GM18867 (cell line): ENCODE measurements at regions not wholly inside any gene's neighbourhood (a gene's known extent, or its start where the extent isn't known, plus 50 kb on each side); places are given as distances from the start of the nearest gene placed in this dataset.
"Not testable (repeated sequence)": the region's sequence is repeated elsewhere in the genome, so short reads cannot be mapped to it uniquely, and the experiment has no call there.

Source experiments
- ATAC-seq: cut with Tn5 transposase; IDR thresholded peaks from one replicate; pipeline ENCODE4 v1.9.1; 2021; ENCODE audit warnings: mild to moderate bottlenecking, moderate library complexity; ENCODE audit not compliant: unreplicated experiment

DNA sequence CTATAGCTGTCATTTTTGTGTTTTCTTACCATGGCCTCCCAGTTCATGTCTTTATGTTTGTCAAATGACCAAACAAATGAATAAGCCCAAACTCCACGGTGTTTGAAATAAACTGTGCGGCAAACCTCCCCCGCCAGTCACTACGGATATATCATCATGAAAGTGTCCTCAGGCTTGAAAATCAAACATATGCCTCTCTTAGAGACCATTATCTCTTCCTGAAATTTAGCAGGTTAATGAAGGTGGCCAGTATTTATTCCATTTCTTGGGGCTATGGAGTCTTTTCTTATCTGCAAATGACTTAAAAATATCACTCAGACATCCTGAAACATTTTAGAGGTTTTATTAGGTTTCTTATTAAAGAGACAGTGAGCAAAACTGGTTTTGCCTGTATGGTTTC is 610.3 kb upstream of the CDH5 start:
- ATAC-seq: no peak

DNA sequence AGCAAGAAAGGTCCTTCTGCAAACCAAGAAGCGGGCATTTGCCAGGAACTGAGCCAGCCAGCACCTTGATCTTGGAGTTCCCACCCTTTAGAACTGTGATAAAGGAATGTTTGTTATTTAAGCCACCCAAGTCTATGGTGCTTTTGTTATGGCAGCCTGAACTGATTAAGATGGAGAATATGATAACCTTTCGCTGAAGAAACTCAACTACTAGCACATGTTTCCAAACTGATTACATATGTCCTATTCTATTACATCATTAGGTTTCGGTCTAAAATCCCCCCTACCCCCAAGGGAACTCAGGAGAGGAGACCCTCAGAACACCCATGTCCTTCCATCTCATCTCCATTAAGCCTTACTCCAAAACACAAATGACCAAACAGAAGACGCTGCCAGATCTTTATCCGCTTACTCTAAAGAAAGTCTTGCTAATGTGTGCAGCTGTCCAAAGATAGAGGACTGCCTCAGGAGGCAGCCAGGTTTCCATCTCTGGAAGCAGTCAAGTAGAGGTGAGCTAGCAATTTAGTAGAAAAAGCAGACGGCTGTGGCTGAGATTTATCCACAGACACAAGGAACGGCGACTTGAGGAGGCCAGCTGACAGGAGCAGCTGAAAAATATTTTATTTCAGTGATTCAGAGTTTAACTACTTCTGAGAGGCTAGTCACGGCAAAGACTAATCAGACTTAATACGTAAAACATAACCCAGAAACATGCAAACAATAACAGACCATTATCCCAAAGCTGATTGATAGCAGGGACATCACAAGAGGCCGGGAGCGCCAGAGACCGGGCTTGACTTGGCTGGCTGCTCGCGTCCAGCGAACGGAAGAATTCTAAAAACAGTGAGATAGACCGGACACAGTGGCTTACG is 611.4 kb upstream of the CDH5 start:
- ATAC-seq: no peak

DNA sequence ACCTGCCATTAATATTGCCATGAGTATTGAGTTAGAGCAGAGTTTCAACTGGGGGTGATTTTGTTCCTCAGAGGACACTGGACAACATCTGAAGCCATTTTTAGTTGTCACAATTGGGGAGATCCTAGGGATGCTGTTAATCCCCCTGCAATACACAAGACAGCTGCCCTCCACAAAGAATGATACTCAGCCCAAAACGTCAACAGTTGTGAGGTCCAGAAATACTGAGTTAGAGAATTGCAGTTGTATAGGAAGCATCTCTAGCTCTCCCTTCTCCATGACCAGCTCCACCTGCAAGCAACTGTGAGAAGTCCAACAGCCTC is 614.0 kb upstream of the CDH5 start:
- ATAC-seq: no peak

DNA sequence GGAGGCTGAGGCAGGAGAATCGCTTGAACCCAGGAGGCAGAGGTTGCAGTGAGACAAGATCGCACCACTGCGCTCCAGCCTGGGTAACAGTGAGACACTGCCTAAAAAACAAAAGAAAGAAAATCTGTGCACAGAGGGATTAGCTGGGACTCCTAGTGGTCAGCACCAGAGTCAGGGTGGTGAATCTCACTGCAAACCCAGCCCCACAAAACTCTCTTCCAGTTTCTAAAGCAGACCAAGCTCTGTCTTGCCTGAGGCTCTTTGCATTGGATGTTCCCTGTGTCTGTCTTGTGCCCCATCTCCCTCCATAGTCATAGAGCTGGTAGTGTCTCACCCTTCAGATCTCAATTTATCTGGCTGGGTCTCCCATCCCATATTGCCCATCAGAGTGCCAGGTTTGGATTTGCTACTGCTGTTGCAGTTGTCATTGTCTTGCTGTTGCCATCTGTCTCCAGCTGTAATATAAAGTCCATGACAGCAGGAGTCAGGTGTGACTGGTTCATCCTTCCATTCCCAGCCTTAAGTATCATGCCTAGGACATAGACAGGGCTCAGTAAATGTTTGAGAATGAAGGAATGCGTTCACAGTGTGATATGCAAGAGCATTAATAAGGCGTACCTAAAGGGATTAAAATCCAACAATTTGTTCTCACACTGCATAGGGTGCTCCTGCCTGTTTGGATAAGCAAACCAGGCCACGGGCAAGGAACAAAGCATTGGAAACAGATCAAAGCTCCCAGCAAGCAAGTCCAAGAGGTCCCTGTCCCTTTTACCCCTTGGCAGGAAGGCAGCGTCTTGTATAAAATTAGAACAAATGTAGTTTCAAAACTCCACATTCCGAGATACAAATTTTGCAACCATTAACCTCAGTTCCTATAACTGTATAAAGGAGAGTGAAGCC is 614.6 kb upstream of the CDH5 start:
- ATAC-seq: no peak

DNA sequence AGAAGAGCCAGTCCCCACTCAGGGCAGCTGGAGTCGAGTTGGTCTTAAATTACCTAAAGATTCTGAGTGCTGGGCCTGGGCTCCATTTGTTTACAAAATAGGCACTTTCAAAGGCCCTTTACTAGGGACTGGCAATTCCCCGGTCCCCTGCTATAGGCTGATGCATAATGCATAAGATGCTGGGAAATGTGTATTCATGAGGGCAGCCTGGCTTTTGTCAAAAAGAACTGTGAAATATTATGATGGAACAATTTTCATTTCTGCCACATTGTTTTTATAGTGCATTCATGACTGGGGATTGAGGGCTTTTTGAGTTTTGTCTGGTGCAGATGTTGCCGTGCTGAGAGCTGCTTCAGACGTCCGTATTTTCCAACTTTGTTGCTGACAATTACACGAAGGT is 617.0 kb upstream of the CDH5 start:
- no peak for ATAC-seq

DNA sequence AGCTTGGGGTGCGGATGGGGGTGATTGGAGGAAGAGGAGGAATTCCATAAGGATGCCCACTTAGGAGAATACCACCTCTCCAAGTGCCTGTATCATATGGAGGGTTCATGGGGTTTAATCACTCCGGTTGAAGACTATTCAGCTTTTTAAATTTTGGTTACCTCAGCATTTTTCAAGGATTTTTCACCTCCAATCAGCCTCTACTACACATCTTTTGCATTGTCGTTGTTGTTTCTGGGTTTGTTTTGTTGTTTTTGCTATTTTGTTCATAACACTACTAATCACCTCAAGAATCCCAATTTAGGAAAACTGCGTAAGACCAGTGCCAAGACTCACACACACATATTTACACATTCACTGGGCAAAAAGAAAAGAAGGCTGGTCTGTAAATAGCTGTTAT is 619.5 kb upstream of the CDH5 start:
- no peak for ATAC-seq

DNA sequence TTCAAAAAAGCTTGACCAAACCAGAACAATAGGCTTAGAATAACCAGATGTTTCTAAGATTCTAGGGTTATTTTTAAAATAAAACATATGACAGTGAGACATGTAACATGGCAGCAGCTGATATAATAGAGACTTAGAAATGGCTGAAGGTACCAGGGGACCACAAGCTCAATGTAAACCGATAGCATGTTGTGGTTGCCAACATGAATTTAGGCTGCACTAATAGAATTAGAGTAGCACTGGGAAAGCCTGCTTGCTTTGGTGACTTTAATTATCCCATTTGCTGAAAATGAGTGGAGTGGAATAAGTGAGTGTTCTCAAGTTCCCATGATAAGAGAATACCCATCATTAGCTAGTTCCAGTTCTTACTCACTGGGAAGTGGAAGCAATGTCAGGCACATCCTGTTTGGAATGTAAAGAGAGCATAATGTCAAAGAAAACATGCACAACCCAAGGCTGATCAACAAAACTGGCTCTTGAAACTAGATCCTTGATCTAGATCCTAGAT is 621.2 kb upstream of the CDH5 start:
- ATAC-seq: no peak

DNA sequence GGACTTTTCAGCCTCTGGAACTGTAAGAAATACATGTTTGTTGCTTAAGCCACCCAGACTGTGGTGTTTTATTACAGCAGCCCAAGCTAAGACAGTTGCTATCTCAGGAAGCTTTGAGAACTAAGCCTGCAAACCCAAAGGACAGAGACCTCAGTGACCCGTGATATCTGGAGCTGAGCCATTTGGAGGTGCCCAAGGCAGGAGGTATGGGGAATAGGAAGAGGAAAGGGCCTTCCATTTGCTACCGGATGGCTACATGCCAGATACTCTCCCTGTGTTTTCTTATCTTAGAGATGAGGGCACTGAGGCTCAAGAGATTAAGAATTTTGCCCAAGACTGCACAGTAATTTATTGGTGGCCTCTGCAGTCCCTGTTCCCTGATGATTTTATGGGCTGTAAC is 622.1 kb upstream of the CDH5 start:
- no peak for ATAC-seq

DNA sequence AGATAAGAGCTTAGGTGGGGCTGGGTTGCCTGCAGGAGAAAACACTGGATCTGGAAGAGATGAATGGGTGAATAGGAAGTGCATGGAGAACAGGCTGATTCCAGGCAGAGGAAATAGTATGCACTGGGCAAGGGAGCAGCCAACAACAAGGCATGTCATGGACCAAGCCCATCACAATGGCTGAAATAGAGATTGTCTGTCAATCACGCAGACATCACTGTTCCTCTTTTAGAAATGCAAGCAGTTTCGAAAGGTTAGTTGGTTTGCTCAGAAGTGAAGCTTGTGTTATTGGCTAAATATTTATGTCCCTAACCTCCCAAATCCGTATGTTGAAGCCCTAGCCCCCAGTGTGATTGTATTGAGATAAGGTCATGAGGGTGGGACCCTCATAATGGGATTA is 621.7 kb upstream of the CDH11 start:
- ATAC-seq: peak; percentile 62

DNA sequence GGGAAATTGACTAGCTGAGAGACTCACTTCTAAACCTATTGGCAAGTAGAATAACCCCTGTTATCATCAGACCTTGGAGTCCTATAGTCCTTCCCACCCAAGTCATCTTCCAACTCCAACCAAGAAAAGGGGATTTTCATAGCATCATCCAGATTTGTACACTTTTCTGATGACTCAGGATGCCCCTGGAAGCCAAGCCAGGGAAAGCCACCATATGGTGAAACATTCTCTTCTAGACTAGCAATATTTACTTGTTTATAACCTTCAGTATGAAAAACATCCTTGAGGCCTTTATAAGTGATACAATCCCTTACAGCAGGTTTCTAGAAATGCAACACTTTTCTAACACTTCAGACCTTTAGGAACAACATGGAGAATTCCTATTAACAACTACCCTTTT is 618.8 kb upstream of the CDH11 start:
- ATAC-seq: no peak

DNA sequence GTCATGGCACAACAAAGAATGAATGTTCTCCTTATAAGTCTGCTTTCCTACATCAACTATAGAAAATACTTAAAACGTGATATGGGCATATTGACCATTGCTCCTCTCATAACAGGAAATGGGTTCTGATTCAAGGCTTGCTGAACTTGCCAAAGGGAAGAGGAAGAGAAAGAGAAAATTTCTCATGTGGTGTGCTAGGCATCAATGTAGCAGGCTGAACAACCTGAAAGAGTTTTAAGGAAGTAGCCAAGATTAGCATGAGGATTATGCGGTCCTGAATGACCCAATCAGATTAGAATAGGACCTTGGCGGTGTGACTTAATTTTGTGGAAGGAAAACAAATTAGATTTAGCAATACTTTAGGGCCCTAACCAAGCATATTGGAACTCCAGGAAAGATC is 617.7 kb upstream of the CDH11 start:
- ATAC-seq: no peak

DNA sequence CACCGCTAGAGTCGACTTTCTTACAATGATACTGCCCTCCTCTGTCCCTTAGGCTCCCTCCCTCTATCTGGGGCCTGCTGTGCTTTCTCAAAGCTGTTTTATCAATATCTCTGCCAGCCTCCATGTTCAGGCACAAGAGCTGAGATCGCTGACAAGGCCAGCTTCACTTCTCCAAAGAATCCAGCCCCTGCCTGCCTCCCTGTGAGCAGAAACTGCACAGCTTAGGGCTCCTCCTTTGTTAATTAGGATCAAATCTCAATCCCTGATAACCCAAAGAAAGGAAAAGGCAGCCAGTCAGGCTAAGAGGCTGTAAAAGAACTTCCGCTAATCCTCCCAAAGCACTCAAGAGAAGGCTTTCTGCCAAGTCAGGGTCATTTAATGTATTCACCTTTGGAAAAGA is 616.0 kb upstream of the CDH11 start:
- ATAC-seq: no peak

DNA sequence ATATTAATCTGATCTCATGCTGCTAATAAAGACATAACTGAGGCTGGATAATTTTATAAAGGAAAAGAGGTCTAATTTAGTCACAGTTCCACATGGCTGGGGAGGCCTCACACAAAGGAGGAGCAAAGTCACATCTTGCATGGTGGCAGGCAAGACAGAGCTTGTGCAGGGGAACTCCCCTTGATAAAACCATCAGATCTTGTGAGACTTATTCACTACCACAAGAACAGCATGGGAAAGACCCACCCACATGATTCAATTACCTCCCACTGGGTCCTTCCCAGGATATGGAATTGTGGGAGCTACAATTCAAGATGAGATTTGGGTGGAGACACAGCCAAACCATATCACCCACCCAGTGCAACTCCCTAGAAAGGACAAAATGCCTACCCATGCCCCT is 613.8 kb upstream of the CDH11 start:
- not testable (repeated sequence) for ATAC-seq

DNA sequence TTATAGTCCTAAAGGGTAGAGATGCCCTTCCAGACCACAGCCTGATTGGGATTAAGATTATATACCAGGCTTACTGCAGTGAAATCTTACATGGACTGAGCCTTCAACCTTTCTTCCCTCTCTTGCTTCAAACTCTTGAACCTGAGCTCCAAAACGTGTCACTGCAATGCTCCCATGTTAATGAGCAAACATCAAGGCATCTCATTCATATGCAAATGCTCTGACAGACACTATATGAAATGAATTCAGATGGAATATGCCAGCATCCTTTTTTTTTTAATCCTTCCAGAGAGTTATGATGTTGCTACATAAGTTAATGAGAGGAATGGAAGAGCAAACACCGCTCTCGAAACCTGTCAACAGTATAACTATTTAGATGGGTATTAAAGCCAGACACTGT is 611.9 kb upstream of the CDH11 start:
- no peak for ATAC-seq

DNA sequence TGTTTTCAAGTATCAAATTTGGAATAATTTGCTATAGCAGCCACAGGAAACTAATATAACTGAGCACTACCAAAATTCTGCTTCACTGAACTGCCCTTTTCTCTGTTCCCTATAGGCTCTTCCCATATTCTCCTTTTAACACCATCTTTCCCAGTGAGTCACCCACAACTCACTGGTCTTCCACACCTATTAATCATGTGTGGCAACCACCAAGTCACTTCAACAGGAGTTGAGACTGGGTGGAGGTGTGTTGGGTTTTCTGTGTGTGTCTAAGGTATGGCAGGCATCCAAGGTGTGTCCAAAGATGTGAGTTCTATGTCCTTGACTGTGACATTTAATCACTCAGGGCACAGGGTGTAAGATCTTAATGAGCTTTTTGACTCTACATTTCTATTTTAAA is 610.0 kb upstream of the CDH11 start:
- ATAC-seq: no peak

DNA sequence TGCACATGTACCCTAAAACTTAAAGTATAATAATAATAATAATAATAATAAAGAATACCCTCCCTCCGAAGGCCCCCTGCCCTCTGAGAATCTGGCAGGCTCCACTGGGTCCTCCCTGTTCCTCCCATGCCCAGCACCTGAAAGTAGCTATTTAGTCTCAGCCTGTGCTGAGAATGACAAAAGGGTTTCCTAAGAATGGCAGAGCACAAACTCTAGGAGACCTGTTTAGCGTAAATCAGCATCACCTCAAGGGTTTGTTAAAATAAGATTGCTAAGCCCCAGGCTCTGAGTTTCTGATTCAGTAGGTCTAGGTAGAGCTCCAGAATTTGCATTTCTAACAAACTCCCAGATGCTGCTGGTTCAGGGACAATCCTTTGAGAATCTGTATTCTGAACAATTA is 606.8 kb upstream of the CDH11 start:
- ATAC-seq: no peak

DNA sequence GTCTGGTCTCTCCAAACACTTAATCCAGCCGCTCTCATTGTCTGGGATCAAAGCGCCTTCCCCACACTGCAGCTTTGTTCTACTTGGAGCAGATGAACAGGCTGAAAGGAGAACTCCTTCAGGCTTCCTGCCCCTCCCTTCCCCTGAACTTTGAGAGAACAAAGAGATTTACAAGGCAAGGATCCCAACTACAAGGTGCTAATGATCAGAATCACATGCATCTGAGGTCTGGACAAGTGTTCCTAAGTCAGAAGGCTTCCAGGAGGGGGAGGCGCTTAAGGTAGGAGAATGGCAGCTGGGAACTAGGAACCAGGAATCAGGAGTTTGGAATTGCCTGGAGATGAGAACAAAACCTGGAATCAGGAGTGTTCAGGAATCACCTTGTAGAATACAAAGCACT is 606.3 kb upstream of the CDH11 start:
- ATAC-seq: no peak

DNA sequence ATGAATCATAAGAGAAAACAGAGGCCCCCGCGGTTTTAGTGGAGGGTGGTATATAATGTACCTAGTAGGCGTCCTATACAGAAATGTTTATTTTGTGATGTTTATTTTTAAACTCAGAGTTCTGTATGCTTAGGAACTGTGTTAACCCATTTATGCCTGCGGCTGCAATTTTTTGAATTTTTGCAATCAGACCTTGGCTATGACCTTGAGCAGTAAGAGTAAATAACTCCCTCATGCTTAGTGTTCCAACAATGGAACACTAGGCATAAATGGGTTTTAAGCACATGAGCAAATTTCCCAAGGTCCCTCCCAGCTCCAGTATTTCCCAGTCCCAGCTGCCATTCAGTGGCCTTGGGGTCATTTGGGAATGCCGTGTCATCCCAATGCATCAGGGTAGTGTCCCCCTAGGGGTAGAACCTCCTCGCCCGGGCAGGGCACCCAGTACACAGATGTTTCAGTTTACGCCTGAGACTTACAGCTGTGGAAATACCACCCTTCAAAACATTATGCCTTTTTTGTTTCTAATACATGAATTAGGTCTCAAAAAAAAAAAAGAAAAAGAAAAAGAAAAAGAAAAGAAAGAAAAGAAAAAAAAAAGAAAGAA is 605.8 kb upstream of the CDH11 start:
- ATAC-seq: no peak

DNA sequence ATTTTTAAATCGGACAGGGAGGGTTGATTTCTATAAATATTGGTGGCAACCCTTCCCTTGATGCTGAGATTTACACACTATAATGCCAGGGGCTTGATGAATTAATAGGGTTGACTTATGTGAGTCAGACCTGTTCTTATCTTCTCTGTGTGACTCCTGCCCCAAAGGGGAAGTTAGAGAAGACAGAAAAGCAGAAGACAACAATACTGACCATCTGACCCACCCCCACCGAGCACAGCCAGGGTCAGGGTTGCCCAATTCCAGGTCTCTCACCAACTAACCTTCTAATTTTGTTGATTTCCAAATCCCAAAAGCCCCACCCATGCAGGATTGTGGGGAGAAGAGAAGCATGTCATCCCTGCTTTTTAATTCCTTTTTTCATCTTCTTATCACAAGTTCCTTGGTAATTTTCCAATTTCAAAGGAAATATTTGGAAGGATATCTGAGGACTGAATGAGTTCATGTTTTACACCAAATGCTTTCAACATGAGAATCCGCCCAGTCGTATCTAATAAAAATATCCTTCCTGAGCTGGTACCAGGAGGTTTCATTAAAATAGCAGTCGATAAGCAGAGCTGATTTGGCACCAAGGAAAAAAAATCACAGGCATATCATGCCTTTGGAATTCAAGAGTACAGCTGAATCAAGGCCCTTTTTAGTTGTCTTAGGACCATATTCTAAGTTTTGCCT is 603.4 kb upstream of the CDH11 start:
- no peak for ATAC-seq

DNA sequence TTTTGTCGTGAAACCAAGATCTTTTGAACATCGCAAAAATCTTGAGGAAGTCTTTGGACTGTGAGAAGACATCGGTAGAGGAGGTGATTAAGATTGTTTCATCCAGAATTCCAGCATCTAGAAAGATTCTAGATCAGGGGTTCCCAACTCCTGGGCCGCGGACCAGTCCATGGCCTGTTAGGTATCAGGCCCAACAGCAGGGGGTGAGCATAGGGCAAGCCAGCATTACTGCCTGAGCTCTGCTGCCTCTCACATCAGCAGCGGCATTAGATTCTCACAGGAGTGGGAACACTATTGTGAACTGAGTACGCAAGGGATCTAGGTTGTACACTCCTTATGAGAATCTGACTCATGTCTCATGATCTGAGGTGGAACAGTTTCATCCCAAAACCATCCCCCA is 600.6 kb upstream of the CDH11 start:
- ATAC-seq: no peak

DNA sequence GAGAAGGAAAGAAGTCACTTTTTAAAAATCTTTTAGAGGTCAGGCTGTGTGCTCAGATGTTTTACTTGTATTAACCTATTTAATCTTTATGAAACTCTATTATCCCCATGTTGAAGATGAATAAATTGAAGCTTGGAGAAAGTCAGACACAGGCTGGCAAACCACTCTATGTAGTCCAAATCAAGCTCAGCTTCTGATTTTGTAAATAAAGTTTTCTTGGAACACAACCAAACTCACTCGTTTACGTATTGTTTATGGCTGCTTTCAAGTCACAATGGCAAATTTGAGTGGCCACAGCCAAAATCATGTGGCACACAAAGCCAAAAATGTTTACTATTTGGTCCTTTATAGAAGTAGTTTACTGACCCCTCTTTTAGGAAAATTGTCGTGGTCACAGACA is 596.0 kb upstream of the CDH11 start:
- ATAC-seq: no peak
